Karpas-422 (cell line): ENCODE measurements at regions not wholly inside any gene's neighbourhood (a gene's known extent, or its start where the extent isn't known, plus 50 kb on each side); places are given as distances from the start of the nearest gene placed in this dataset.

Source experiments
- DNase-seq: peaks from one replicate; pipeline ENCODE4 v3.0.0-alpha.2; 2015
- H2AFZ ChIP-seq: fragments of 200-600 bp; sonication (generic); 2 replicates; pipeline ENCODE4 v1.6.1; 2014; ENCODE audit warnings: antibody characterized with exemption, low read length, mixed read lengths
- H3K27ac ChIP-seq: fragments of 200-600 bp; sonication (generic); 2 replicates; pipeline ENCODE4 v1.5.1; 2014; ENCODE audit warnings: mild to moderate bottlenecking, low read length, moderate library complexity
- H3K27me3 ChIP-seq: fragments of 200-600 bp; sonication (generic); 2 replicates; pipeline ENCODE4 v1.6.1; 2014; ENCODE audit warnings: low read length, mixed read lengths
- H3K36me3 ChIP-seq: fragments of 200-600 bp; sonication (generic); 2 replicates; pipeline ENCODE4 v1.6.1; 2014; ENCODE audit warnings: low read length, mixed read lengths; ENCODE audit not compliant: insufficient read depth
- H3K4me1 ChIP-seq: fragments of 200-600 bp; sonication (generic); 2 replicates; pipeline ENCODE4 v1.6.1; 2014; ENCODE audit warnings: mild to moderate bottlenecking, low read length, mixed read lengths
- H3K4me2 ChIP-seq: fragments of 200-600 bp; sonication (generic); 2 replicates; pipeline ENCODE4 v1.6.1; 2014; ENCODE audit warnings: low read length, low read depth, mild to moderate bottlenecking; ENCODE audit not compliant: poor library complexity, severe bottlenecking
- H3K4me3 ChIP-seq: fragments of 200-600 bp; sonication (generic); 2 replicates; pipeline ENCODE4 v1.5.1; 2014; ENCODE audit warnings: mild to moderate bottlenecking, antibody characterized with exemption, low read length, mixed read lengths
- H3K79me2 ChIP-seq: fragments of 200-600 bp; sonication (generic); 2 replicates; pipeline ENCODE4 v1.6.1; 2014; ENCODE audit warnings: mild to moderate bottlenecking, low read length, mixed read lengths
- H3K9ac ChIP-seq: fragments of 200-600 bp; sonication (generic); 2 replicates; pipeline ENCODE4 v1.6.0; 2014; ENCODE audit warnings: low read length
- H3K9me2 ChIP-seq: fragments of 200-600 bp; sonication (generic), shearing (Covaris generic); replicated peaks from 2 replicates; pipeline ENCODE4 v1.6.0; 2014; ENCODE audit warnings: mild to moderate bottlenecking, low read length, moderate library complexity; ENCODE audit not compliant: insufficient read depth
- H3K9me3 ChIP-seq: fragments of 300-700, 200-600 bp; sonication (generic); 2 replicates; pipeline ENCODE4 v1.6.1; 2014; ENCODE audit warnings: low read length, mixed read lengths
- H4K20me1 ChIP-seq: fragments of 200-600 bp; sonication (generic); 2 replicates; pipeline ENCODE4 v1.6.1; 2014; ENCODE audit warnings: mild to moderate bottlenecking, antibody characterized with exemption, low read length, low read depth; ENCODE audit not compliant: insufficient read depth

GRCh38 chr12:53827306-53827705, 75.5 kb upstream of the CISTR start:
- no peaks in the 10 kb centered on the region for H3K9me2 ChIP-seq
- no peaks in the 10 kb centered on the region for H4K20me1 ChIP-seq
- no peak for DNase-seq
- no peak overlapping the region for H3K4me3 ChIP-seq
- H3K4me1 ChIP-seq = no peaks in the 10 kb centered on the region
- no peak overlapping the region for H2AFZ ChIP-seq
- no peaks in the 10 kb centered on the region for H3K27me3 ChIP-seq
- no peak overlapping the region for H3K9ac ChIP-seq
- no peaks in the 10 kb centered on the region for H3K36me3 ChIP-seq
- H3K4me2 ChIP-seq = no peak overlapping the region
- H3K9me3 ChIP-seq = no peaks in the 10 kb centered on the region
- H3K79me2 ChIP-seq = no peaks in the 10 kb centered on the region
- no peak overlapping the region for H3K27ac ChIP-seq

GRCh38 chr12:53828598-53828997, 76.8 kb upstream of the CISTR start:
- H3K9me3 ChIP-seq = no peaks in the 10 kb centered on the region
- peak overlapping the region; percentile 24 for H3K4me2 ChIP-seq

DNA sequence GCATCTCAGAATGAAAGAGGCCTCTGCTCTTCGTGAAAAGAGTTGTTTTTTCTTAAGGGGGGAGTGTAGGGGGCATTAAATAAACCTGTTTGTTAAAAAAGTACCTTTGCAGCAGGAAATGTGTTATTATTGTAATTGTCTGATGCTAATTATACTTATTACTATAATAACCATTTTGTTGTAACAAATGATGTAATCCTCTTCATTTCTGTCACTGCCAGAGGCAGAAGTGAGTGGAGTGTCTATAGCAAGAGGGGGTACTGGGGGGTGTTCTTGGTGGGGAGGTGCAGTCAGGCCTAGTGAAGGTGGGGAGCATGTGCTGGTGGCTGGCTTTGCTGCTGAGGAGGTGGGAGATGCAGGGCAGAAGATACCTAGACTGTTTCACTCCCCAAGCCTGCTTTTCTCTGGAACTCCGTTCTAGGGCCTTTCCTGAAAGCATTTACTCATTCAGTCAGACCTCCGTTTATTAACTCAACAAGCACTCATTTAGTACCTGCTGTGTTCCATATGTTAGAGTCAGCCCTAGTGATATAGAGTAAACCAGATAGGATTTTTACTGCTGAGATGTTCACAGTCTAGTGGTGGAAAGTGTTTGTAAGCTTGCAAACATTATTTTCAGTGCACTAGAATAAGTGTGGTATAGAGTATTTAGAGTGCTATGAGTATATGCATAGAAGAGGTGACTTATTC, 77.5 kb upstream of the CISTR start:
- Histone ChIP-seq H3K4me1 (no peaks in the 10 kb centered on the region), H3K27me3 (no peaks in the 10 kb centered on the region), H3K9me2 (no peaks in the 10 kb centered on the region), H3K9me3 (no peaks in the 10 kb centered on the region), H3K4me2 (no peak overlapping the region), H4K20me1 (no peaks in the 10 kb centered on the region), H3K36me3 (no peaks in the 10 kb centered on the region), H3K4me3 (no peak overlapping the region), H2AFZ (no peak overlapping the region), H3K27ac (no peak overlapping the region), H3K79me2 (no peaks in the 10 kb centered on the region), H3K9ac (no peak overlapping the region)
- peak; percentile 60 for DNase-seq

More at GRCh38 chr12:53828598-53828997, 76.8 kb upstream of the CISTR start:
- Histone ChIP-seq H2AFZ (no peak overlapping the region), H3K27ac (no peak overlapping the region), H3K27me3 (no peaks in the 10 kb centered on the region), H3K9me2 (no peaks in the 10 kb centered on the region), H4K20me1 (no peaks in the 10 kb centered on the region), H3K36me3 (no peaks in the 10 kb centered on the region), H3K4me1 (no peaks in the 10 kb centered on the region), H3K4me3 (no peak overlapping the region), H3K79me2 (no peaks in the 10 kb centered on the region), H3K9ac (no peak overlapping the region)
- DNase-seq = no peak

DNA sequence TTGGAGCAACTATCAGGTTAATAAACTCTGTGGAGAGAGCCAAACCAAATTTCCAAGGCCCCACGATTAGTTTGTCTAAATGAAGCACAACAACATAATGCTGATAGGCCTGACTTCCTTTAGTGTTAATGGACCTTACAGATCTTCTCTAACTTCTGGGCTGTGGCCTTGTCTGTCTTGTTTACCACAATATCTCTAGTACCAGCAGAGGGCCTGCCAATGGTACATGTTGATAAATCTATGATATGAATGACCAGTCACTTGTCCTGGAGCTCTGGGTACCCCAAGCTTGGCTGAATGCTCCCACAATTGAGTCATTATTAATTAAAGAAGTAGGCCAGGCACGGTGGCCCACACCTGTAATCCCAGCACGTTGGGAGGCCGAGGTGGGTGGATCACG, 78.9 kb upstream of the CISTR start:
- Histone ChIP-seq H3K9ac (no peak overlapping the region), H3K9me3 (no peaks in the 10 kb centered on the region), H3K4me1 (no peaks in the 10 kb centered on the region), H3K27me3 (no peaks in the 10 kb centered on the region), H2AFZ (no peak overlapping the region), H3K9me2 (no peaks in the 10 kb centered on the region), H4K20me1 (no peaks in the 10 kb centered on the region), H3K4me3 (no peak overlapping the region), H3K36me3 (no peaks in the 10 kb centered on the region), H3K27ac (no peak overlapping the region), H3K4me2 (no peak overlapping the region), H3K79me2 (no peaks in the 10 kb centered on the region)
- no peak for DNase-seq

GRCh38 chr12:53836119-53836655, 84.4 kb upstream of the CISTR start:
- Histone ChIP-seq H3K9me3 (no peaks in the 10 kb centered on the region), H3K4me1 (no peaks in the 10 kb centered on the region), H4K20me1 (no peaks in the 10 kb centered on the region), H3K4me3 (no peak overlapping the region), H3K36me3 (no peaks in the 10 kb centered on the region), H3K79me2 (no peaks in the 10 kb centered on the region), H3K4me2 (no peak overlapping the region), H3K27ac (no peak overlapping the region), H3K9ac (no peak overlapping the region), H3K27me3 (no peaks in the 10 kb centered on the region), H2AFZ (no peak overlapping the region), H3K9me2 (no peaks in the 10 kb centered on the region)
- DNase-seq = no peak

DNA sequence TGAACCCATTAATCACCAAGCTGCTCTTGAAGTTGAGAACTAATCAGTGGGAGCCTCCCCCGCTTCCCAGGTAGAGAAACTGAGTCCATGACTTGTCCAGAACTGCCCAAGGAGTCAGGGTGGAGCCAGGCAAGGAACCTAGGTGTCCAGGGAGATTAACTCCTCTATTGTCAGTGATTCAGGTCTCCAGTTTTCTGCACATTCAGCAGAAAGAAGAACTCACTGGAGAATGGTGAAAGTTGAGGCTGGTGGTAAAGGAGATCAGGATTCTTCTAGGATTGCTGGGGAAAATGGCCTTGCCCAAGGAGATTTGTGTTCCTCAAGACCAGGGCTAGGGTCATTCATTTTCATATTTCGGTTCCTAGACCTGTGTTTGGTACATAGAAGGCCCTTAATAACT, 87.2 kb upstream of the CISTR start:
- no peak overlapping the region for H3K4me3 ChIP-seq
- H3K4me2 ChIP-seq = no peak overlapping the region
- H3K79me2 ChIP-seq = no peaks in the 10 kb centered on the region
- no peaks in the 10 kb centered on the region for H3K9me2 ChIP-seq
- no peaks in the 10 kb centered on the region for H3K9me3 ChIP-seq
- H4K20me1 ChIP-seq = no peaks in the 10 kb centered on the region
- H3K9ac ChIP-seq = no peak overlapping the region
- no peak overlapping the region for H3K27ac ChIP-seq
- no peaks in the 10 kb centered on the region for H3K27me3 ChIP-seq
- no peak for DNase-seq
- H3K36me3 ChIP-seq = no peaks in the 10 kb centered on the region
- no peak overlapping the region for H2AFZ ChIP-seq
- H3K4me1 ChIP-seq = no peaks in the 10 kb centered on the region

DNA sequence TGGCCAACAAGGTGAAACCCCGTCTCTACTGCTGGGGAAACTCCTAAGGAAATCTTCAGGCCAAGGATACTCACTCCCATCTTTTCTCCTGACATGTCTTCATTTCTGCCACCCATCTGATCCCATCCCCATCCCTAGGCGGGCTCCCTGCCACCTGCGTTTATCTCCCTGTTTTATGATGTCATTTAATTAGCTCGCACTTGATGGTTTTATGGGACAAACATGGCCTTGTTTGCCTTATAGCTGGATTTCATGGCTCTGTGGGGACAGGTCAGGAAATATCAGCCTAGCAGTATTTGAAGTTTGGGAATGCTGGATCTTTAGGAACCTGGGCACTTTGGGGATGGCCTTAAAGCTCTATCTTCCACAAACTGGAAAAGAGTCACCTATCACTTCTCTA, 88.5 kb upstream of the CISTR start:
- no peak overlapping the region for H3K4me3 ChIP-seq
- no peaks in the 10 kb centered on the region for H3K27me3 ChIP-seq
- H3K9ac ChIP-seq = no peak overlapping the region
- H3K9me3 ChIP-seq = no peaks in the 10 kb centered on the region
- H3K36me3 ChIP-seq = no peaks in the 10 kb centered on the region
- H3K9me2 ChIP-seq = no peaks in the 10 kb centered on the region
- no peak for DNase-seq
- no peaks in the 10 kb centered on the region for H3K79me2 ChIP-seq
- no peak overlapping the region for H3K27ac ChIP-seq
- H4K20me1 ChIP-seq = no peaks in the 10 kb centered on the region
- H2AFZ ChIP-seq = no peak overlapping the region
- H3K4me2 ChIP-seq = no peak overlapping the region
- H3K4me1 ChIP-seq = no peaks in the 10 kb centered on the region

DNA sequence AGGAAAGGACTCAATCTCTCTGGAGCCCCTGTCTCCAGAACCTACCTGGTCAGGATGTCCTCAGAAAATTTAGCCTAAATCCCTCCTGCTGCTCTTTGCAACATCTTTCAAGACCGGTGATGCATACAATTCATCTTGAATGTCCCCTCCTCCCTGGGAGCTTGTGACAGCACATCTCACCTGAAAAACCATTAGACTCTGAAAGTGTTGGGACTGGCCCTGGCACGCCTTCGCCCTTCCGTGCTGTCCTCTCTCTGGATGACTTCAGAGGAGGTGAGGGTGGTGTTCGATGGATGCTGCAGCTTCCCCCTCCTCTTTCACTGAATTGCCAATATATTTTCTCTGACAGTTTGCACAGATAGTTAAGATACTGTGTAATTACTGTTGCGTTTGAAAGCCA, 90.9 kb upstream of the CISTR start:
- DNase-seq = no peak
- Histone ChIP-seq H3K4me1 (no peaks in the 10 kb centered on the region), H3K9me3 (no peaks in the 10 kb centered on the region), H4K20me1 (no peaks in the 10 kb centered on the region), H3K27me3 (no peaks in the 10 kb centered on the region), H3K9ac (no peak overlapping the region), H2AFZ (no peak overlapping the region), H3K4me2 (no peak overlapping the region), H3K9me2 (no peaks in the 10 kb centered on the region), H3K27ac (no peak overlapping the region), H3K79me2 (no peaks in the 10 kb centered on the region), H3K36me3 (no peaks in the 10 kb centered on the region), H3K4me3 (no peak overlapping the region)
